GM12865 (cell line): ENCODE measurements at regions not wholly inside any gene's neighbourhood (a gene's known extent, or its start where the extent isn't known, plus 50 kb on each side); places are given as distances from the start of the nearest gene placed in this dataset.

ENCODE experiments used
- DNase-seq: peaks from one replicate; pipeline ENCODE4 v3.0.0; 2010; ENCODE audit warnings: low read depth
- H3K4me3 ChIP-seq: 2 replicates; pipeline ENCODE4 v1.5.1; 2011; ENCODE audit warnings: mild to moderate bottlenecking, low read depth, low read length, control low read depth
- CTCF ChIP-seq: IDR thresholded peaks from 2 replicates; pipeline ENCODE4 v1.5.1; 2011; ENCODE audit warnings: low read length, control low read depth, low read depth, inconsistent platforms; ENCODE audit not compliant: insufficient read depth; ENCODE audit errors: missing control alignments

- TF ChIP-seq CTCF = no peak
- no peak for DNase-seq
- H3K4me3 ChIP-seq = no peak overlapping the region
Measured at GRCh38 chr7:45469103-45469502, 105.1 kb upstream of the ADCY1 start.

GRCh38 chr7:45470031-45470430, 104.1 kb upstream of the ADCY1 start:
- H3K4me3 ChIP-seq = no peak overlapping the region
- DNase-seq = no peak
- no peak for TF ChIP-seq CTCF

- DNase-seq = no peak
- no peak for TF ChIP-seq CTCF
- H3K4me3 ChIP-seq = no peak overlapping the region
Measured at GRCh38 chr7:45479781-45480180, 94.4 kb upstream of the ADCY1 start.

GRCh38 chr7:45482451-45482850, 91.7 kb upstream of the ADCY1 start:
- TF ChIP-seq CTCF = no peak
- no peak for DNase-seq

GRCh38 chr7:45484094-45484493, 90.1 kb upstream of the ADCY1 start:
- no peak for DNase-seq
- H3K4me3 ChIP-seq = no peak overlapping the region
- TF ChIP-seq CTCF = no peak

More at GRCh38 chr7:45482451-45482850, 91.7 kb upstream of the ADCY1 start:
- no peak overlapping the region for H3K4me3 ChIP-seq

GRCh38 chr7:45486575-45486974, 87.6 kb upstream of the ADCY1 start:
- TF ChIP-seq CTCF = no peak

GRCh38 chr7:45494885-45495284, 79.3 kb upstream of the ADCY1 start:
- no peak for TF ChIP-seq CTCF
- no peak overlapping the region for H3K4me3 ChIP-seq
- no peak for DNase-seq

More at GRCh38 chr7:45486575-45486974, 87.6 kb upstream of the ADCY1 start:
- no peak for DNase-seq
- no peak overlapping the region for H3K4me3 ChIP-seq
